HepG2 (cell line): ENCODE measurements at regions not wholly inside any gene's neighbourhood (a gene's known extent, or its start where the extent isn't known, plus 50 kb on each side); places are given as distances from the start of the nearest gene placed in this dataset.

ENCODE experiments used
- ATAC-seq: fragments of 200-7000 bp; cut with Tn5 transposase; 3 replicates; pipeline ENCODE4 v1.9.1; 2020; ENCODE audit warnings: mild to moderate bottlenecking, moderate library complexity
- BruUV-seq: library from RNA; stranded (reverse); fragments of 400-500 nt; replicated peaks from 2 replicates; lab custom pipeline; 2021; lab: Mats Ljungman, UMichigan
- CTCF ChIA-PET: fragments of 300-600 bp; formaldehyde crosslinking; extraction: SDS; loops from one replicate; lab custom pipeline; 2021; ENCODE audit warnings: low total read pairs, inconsistent platforms, low intra/inter-chr PET ratio; lab: Yijun Ruan, JAX
- POLR2A ChIA-PET: fragments of 350-600 bp; sonication (Branson Sonifier 250); formaldehyde crosslinking; loops from one replicate; lab custom pipeline; 2020; ENCODE audit warnings: antibody characterized with exemption, inconsistent platforms; lab: Yijun Ruan, JAX
- DNase-seq: peaks from one replicate; pipeline ENCODE4 v3.0.0-alpha.2; 2015; ENCODE audit warnings: low spot score
- FAIRE-seq: peaks from 3 replicates; lab custom pipeline; 2011; peaks lifted over from hg19 to GRCh38; lab: Jason Lieb, UNC
- H2AFZ ChIP-seq: one replicate; pipeline ENCODE4 v1.6.1; 2011; ENCODE audit warnings: low read length, inconsistent platforms
- H3K27ac ChIP-seq: fragments of 300-600 bp; 3 replicates; pipeline ENCODE4 v1.8.0; 2011; ENCODE audit warnings: mixed run types, mild to moderate bottlenecking, mixed read lengths, low read length, inconsistent platforms; ENCODE audit not compliant: insufficient read depth; ENCODE audit errors: extremely low read length
- H3K27me3 ChIP-seq, 2 experiments: fragments of 200-600 bp in 1 of 2; 2 replicates in 1 of 2; 3 replicates in 1 of 2; pipeline versions ENCODE4 v1.6.0 to v1.8.0; 2011; ENCODE audit warnings: low read length in 2 of 2, mild to moderate bottlenecking in 2 of 2, moderate library complexity in 2 of 2, inconsistent platforms in 1 of 2; ENCODE audit not compliant: insufficient read depth in 2 of 2, control insufficient read depth in 1 of 2
- H3K36me3 ChIP-seq, 2 experiments: fragments of 200-600 bp in 1 of 2; replicated peaks in 1 of 2; 2 replicates in 1 of 2; 3 replicates in 1 of 2; pipeline versions ENCODE4 v1.5.1 to v1.8.0; 2011; ENCODE audit warnings: low read length in 2 of 2, inconsistent platforms in 1 of 2; ENCODE audit not compliant: insufficient read depth in 2 of 2, control insufficient read depth in 1 of 2
- H3K4me1 ChIP-seq: 2 replicates; pipeline ENCODE4 v1.5.1; 2012; ENCODE audit warnings: low read length, inconsistent platforms; ENCODE audit not compliant: insufficient read depth
- H3K4me2 ChIP-seq: 2 replicates; pipeline ENCODE4 v1.6.0; 2011; ENCODE audit warnings: low read depth, low read length, inconsistent platforms
- H3K4me3 ChIP-seq, 3 experiments: fragments of 200-600 bp in 1 of 3; sonication (generic), shearing (Covaris generic) in 1 of 3; replicated peaks in 1 of 3; 2 replicates each; pipeline ENCODE4 v1.5.1; 2011 to 2016; ENCODE audit warnings: low read length in 3 of 3, inconsistent platforms in 2 of 3, low read depth in 2 of 3, mild to moderate bottlenecking in 2 of 3, control low read depth in 1 of 3, mixed read lengths in 1 of 3; ENCODE audit not compliant: insufficient read depth in 1 of 3
- H3K79me2 ChIP-seq: one replicate; pipeline ENCODE4 v1.6.1; 2011; ENCODE audit warnings: low read length, inconsistent platforms; ENCODE audit not compliant: insufficient read depth
- H3K9ac ChIP-seq: 2 replicates; pipeline ENCODE4 v1.6.0; 2011; ENCODE audit warnings: mild to moderate bottlenecking, low read depth, low read length, inconsistent platforms; ENCODE audit not compliant: insufficient read depth
- H3K9me3 ChIP-seq: 2 replicates; pipeline ENCODE4 v1.5.1; 2012; ENCODE audit warnings: mild to moderate bottlenecking, low read length
- H4K20me1 ChIP-seq: 2 replicates; pipeline ENCODE4 v1.6.0; 2011; ENCODE audit warnings: inconsistent platforms, mild to moderate bottlenecking, low read length, moderate library complexity; ENCODE audit not compliant: insufficient read depth
- PHB2 ChIP-seq: fragments of 450-650 bp; IDR thresholded peaks from 2 replicates; pipeline ENCODE4 v1.6.1; 2018; ENCODE audit not compliant: partially characterized antibody
- REPIN1 ChIP-seq: sonication (generic); formaldehyde crosslinking; IDR thresholded peaks from 2 replicates; pipeline ENCODE4 v1.8.0; 2022; ENCODE audit warnings: missing genetic modification reagents, low read depth, mild to moderate bottlenecking, borderline replicate concordance
- SOX13 ChIP-seq, 3 experiments: fragments of 450-650 bp in 1 of 3; sonication (generic) in 1 of 3; formaldehyde crosslinking in 1 of 3; IDR thresholded peaks in 2 of 3; conservative IDR thresholded peaks in 1 of 3; 2 replicates each; pipeline versions ENCODE4 v1.5.0 to v1.6.1; 2016 to 2020; ENCODE audit warnings: antibody characterized with exemption in 1 of 3, mild to moderate bottlenecking in 1 of 3, missing compliant biosample characterization in 1 of 3, missing genetic modification reagents in 1 of 3, moderate library complexity in 1 of 3
- TRIM24 ChIP-seq: sonication (generic); formaldehyde crosslinking; IDR thresholded peaks from 2 replicates; pipeline ENCODE4 v1.8.0; 2022; ENCODE audit warnings: mild to moderate bottlenecking, missing genetic modification reagents
- ZNF232 ChIP-seq: sonication (generic); formaldehyde crosslinking; IDR thresholded peaks from 2 replicates; pipeline ENCODE4 v1.4.0; 2020; ENCODE audit warnings: missing genetic modification reagents, borderline replicate concordance
- ZNF761 ChIP-seq: sonication (generic); formaldehyde crosslinking; conservative IDR thresholded peaks from 2 replicates; pipeline ENCODE4 v1.4.0; 2020; ENCODE audit warnings: mild to moderate bottlenecking, missing genetic modification reagents
- ZSCAN20 ChIP-seq: sonication (generic); formaldehyde crosslinking; IDR thresholded peaks from 2 replicates; pipeline ENCODE4 v1.4.0; 2020; ENCODE audit warnings: missing genetic modification reagents, mild to moderate bottlenecking, borderline replicate concordance
- WGBS: methylation state at CpG from one replicate; pipeline ENCODE4 v1.1.6; 2017; ENCODE audit warnings: low lambda C conversion rate; 5-methylcytosine and 5-hydroxymethylcytosine counted together
- in situ Hi-C: cut with HindIII; loops from 2 replicates; pipeline ENCODE4 v1.10.0; 2017; ENCODE audit warnings: low pct_unique_long_range_greater_than_20kb; ENCODE audit not compliant: extremely low pct_ligation_motif_present
- intact Hi-C: fragments of 100-400 bp; cut with micrococcal nuclease; formaldehyde crosslinking; loops from one replicate; pipeline ENCODE4 v1.10.0; 2022; ENCODE audit not compliant: unreplicated experiment
- TF ChIP-seq, protein P1 (sequence below): sonication (generic); formaldehyde crosslinking; IDR thresholded peaks from 2 replicates; pipeline ENCODE4 v1.5.0; 2020; ENCODE audit warnings: mild to moderate bottlenecking, missing genetic modification reagents
- TF ChIP-seq, protein P2 (sequence below): sonication (generic); formaldehyde crosslinking; IDR thresholded peaks from 2 replicates; pipeline ENCODE4 v1.9.0; 2021; ENCODE audit warnings: missing genetic modification reagents, borderline replicate concordance

DNA sequence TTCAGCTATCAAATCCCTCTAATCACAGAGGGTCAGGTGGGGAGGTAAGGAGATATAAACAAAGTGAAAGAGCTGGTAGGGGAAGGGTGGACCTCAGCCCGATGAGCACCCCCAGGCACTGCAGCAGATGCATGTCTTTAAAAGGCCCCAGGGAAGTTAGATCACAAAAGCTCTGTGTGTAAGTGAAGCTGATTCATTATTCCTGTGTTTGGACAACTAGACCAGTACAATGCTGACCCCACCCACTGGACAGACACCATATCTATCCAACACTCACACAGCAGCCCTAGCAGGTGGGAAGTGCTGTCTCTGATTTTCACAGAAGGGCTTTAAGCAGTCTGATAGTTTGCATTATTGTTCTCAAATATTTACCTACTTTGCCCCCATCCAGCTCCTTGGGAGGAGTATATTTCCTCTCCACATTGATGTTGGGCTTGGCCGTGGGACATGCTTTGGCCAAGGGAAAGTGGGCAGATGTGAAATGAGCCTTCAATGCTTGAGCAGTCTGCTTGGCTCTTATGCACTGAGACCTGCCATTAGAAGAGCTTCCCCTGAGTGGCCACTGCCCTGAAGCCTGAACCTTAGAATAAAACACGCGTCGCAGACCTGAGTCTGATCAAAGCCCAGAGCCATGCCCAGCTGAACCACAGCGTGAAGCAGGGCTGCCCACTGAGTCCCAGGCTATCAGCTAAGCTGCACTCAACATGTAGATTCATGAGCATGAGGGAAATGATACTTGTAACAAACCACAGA is 111.4 kb downstream of the COPS8 start:
- Histone ChIP-seq H3K27me3 (peaks cover 3 to 49% of the 10 kb centered on the region in 2 experiments; a peak in 3 of 5 replicates), H3K4me1 (peaks cover 5% of the 10 kb centered on the region), H3K27ac (no peak overlapping the region), H3K4me3 (no peak overlapping the region), H3K9me3 (no peaks in the 10 kb centered on the region), H2AFZ (no peak overlapping the region), H3K4me2 (no peak overlapping the region), H3K79me2 (no peaks in the 10 kb centered on the region), H3K9ac (no peak overlapping the region), H4K20me1 (no peaks in the 10 kb centered on the region; the same call in 1 of the 2 replicates), H3K36me3 (no peaks in the 10 kb centered on the region)
- intact Hi-C loops (no loop called here), in situ Hi-C loops (no loop called here)
- DNase-seq = no peak
- TF ChIP-seq, protein P1, sequence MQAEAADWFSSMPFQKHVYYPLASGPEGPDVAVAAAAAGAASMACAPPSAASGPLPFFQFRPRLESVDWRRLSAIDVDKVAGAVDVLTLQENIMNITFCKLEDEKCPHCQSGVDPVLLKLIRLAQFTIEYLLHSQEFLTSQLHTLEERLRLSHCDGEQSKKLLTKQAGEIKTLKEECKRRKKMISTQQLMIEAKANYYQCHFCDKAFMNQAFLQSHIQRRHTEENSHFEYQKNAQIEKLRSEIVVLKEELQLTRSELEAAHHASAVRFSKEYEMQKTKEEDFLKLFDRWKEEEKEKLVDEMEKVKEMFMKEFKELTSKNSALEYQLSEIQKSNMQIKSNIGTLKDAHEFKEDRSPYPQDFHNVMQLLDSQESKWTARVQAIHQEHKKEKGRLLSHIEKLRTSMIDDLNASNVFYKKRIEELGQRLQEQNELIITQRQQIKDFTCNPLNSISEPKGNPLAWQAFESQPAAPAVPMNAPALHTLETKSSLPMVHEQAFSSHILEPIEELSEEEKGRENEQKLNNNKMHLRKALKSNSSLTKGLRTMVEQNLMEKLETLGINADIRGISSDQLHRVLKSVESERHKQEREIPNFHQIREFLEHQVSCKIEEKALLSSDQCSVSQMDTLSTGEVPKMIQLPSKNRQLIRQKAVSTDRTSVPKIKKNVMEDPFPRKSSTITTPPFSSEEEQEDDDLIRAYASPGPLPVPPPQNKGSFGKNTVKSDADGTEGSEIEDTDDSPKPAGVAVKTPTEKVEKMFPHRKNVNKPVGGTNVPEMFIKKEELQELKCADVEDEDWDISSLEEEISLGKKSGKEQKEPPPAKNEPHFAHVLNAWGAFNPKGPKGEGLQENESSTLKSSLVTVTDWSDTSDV (CRISPR knock-in tag) = no peak
- TF ChIP-seq ZNF761 (CRISPR knock-in tag) (no peak), SOX13 (IDR thresholded peaks at IDR 0.05) (no peak), SOX13 (CRISPR knock-in tag; conservative IDR thresholded peaks at IDR 0.05 in 1 of 2, IDR thresholded peaks at IDR 0.05 in 1 of 2) (no peak), PHB2 (no peak), REPIN1 (CRISPR knock-in tag) (no peak), ZSCAN20 (CRISPR knock-in tag) (no peak), ZNF232 (no peak), TRIM24 (CRISPR knock-in tag) (no peak)
- TF ChIP-seq, protein P2, sequence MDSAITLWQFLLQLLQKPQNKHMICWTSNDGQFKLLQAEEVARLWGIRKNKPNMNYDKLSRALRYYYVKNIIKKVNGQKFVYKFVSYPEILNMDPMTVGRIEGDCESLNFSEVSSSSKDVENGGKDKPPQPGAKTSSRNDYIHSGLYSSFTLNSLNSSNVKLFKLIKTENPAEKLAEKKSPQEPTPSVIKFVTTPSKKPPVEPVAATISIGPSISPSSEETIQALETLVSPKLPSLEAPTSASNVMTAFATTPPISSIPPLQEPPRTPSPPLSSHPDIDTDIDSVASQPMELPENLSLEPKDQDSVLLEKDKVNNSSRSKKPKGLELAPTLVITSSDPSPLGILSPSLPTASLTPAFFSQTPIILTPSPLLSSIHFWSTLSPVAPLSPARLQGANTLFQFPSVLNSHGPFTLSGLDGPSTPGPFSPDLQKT (CRISPR knock-in tag) = no peak
- WGBS = 12% methylated on average over 6 of the region's 6 CpGs
- POLR2A ChIA-PET = no interaction called here
- FAIRE-seq = no peak
- CTCF ChIA-PET = no interaction called here
- no peak; the same call in 2 of the 3 replicates for ATAC-seq
- no TSS peak for BruUV-seq
